GM12874 (cell line): ENCODE measurements at regions not wholly inside any gene's neighbourhood (a gene's known extent, or its start where the extent isn't known, plus 50 kb on each side); places are given as distances from the start of the nearest gene placed in this dataset.

Experiments
- TF ChIP-seq, protein P1 (sequence below): IDR thresholded peaks from 2 replicates; pipeline ENCODE4 v1.5.1; 2011; ENCODE audit warnings: low read depth, mild to moderate bottlenecking, control low read depth, low read length, moderate library complexity; ENCODE audit not compliant: insufficient read depth

DNA sequence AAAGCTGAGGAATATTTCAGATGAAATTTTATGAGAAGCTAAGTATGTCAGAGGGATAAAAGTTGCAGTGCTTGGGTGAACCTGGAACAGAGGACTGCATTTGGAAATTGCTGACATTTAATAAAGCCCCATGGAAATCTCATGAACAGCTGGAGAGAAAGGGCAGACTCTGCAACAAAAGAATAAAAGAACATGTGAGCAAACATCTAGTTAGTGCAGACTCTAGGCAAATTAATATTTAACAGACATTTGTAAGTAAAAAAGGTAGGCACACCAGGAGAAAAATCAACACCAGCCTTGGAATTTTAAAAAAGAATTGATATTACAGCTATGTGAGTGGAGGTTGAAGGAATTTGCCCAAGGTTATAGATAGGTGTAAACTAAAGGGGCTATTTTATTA, 114.6 kb upstream of the PUDP start:
- TF ChIP-seq, protein P1, sequence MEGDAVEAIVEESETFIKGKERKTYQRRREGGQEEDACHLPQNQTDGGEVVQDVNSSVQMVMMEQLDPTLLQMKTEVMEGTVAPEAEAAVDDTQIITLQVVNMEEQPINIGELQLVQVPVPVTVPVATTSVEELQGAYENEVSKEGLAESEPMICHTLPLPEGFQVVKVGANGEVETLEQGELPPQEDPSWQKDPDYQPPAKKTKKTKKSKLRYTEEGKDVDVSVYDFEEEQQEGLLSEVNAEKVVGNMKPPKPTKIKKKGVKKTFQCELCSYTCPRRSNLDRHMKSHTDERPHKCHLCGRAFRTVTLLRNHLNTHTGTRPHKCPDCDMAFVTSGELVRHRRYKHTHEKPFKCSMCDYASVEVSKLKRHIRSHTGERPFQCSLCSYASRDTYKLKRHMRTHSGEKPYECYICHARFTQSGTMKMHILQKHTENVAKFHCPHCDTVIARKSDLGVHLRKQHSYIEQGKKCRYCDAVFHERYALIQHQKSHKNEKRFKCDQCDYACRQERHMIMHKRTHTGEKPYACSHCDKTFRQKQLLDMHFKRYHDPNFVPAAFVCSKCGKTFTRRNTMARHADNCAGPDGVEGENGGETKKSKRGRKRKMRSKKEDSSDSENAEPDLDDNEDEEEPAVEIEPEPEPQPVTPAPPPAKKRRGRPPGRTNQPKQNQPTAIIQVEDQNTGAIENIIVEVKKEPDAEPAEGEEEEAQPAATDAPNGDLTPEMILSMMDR: no peak

- TF ChIP-seq, protein P1: no peak
These were observed 113.8 kb upstream of the PUDP start for GRCh38 chrX:7261672-7262332.

DNA sequence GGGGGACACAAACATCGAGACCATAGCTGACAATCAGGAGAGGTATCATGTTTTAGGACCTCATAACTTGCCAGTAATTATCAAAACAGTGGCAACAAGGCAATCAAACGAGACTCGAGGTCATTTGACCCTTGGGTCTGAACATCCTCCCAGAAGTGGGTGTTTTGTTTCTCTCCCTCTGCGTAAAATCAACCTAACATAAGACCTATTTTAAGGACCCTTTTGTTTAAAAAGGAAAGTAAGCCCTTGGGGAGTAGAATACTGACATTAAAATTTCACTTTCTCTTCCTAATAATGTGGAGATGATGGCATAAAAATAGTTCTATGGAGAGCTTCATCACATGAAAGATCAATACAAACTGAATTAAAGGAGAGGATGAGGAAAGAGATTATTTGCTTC, 106.2 kb upstream of the PUDP start:
- TF ChIP-seq, protein P1: no peak

GRCh38 chrX:7253565-7253964, 105.6 kb upstream of the PUDP start:
- TF ChIP-seq, protein P1: no peak

DNA sequence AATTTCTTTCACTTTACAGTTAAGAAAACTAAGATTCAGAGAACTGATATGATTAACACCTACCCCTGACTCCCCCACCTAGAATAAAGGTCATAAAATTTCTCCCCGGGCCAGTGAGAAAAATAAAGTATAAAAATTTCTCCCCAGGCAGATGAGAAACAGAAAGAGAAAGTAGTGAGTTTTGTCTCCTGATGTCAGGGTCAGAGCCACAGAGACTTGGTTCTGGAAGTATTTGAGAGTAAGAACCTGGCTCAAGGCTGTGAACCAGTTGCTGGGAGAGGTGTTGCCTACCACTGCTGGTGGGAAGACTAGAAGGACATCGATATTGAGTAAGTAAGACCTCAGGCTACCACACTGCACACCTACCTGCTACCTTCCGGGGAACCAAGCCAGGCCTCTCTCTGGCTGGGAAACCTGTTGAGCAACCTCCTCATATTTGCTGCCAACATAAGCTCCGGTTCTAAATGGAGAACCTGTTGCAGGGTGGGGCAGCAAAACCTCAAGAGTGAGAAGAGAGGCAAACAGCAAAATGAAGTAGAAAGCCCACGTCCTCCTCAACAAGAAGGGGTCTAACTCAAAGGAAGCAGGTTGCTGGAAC, 104.2 kb upstream of the PUDP start:
- TF ChIP-seq, protein P1: no peak

GRCh38 chrX:7247346-7247745, 99.4 kb upstream of the PUDP start:
- TF ChIP-seq, protein P1: no peak

DNA sequence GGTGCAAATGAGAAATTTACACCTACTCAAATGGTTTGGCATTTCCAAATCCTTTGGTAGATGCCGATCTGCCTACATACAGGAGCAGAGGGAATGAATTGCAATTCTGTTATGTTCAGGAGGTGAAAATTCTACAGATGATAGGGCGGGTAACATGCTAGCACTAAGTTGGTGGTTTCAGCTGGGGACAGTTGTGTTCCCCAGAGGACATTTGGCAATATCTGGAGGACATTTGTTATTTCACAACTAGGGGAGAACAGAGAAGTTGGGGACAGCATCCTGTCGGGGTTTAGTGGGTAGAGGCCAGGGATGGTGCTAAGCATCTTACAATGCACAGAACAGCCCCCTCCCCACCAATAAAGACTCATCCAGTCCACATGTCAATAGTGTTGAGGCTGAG, 96.5 kb upstream of the PUDP start:
- TF ChIP-seq, protein P1: no peak
